Thyroid gland (tissue), 4 donors: ENCODE measurements at regions not wholly inside any gene's neighbourhood (a gene's known extent, or its start where the extent isn't known, plus 50 kb on each side); places are given as distances from the start of the nearest gene placed in this dataset.
"Not testable (repeated sequence)": the region's sequence is repeated elsewhere in the genome, so short reads cannot be mapped to it uniquely, and the experiment has no call there.

Source experiments
- CTCF ChIP-seq, 6 experiments: fragments of 200-600 bp in 3 of 6; fragments of 450-650 bp in 3 of 6; sonication (generic) in 3 of 6; IDR thresholded peaks; one replicate each; pipeline ENCODE4 v1.5.1; 2016 to 2019; ENCODE audit warnings: antibody characterized with exemption in 6 of 6, mild to moderate bottlenecking in 2 of 6, inconsistent platforms in 1 of 6, moderate library complexity in 1 of 6
- POLR2A ChIP-seq, 2 donors: fragments of 450-650 bp; IDR thresholded peaks; one replicate each; pipeline ENCODE4 v1.6.1; 2017; ENCODE audit warnings: antibody characterized with exemption in 2 of 2, mild to moderate bottlenecking in 2 of 2, moderate library complexity in 1 of 2

GRCh38 chr5:106999506-106999905, 671.2 kb downstream of the EFNA5 start:
- TF ChIP-seq CTCF, POLR2A (IDR thresholded peaks at IDR 0.05): not testable (repeated sequence)
